ENCODE measurements at regions not wholly inside any gene's neighbourhood (a gene's known extent, or its start where the extent isn't known, plus 50 kb on each side); places are given as distances from the start of the nearest gene placed in this dataset.

DNA sequence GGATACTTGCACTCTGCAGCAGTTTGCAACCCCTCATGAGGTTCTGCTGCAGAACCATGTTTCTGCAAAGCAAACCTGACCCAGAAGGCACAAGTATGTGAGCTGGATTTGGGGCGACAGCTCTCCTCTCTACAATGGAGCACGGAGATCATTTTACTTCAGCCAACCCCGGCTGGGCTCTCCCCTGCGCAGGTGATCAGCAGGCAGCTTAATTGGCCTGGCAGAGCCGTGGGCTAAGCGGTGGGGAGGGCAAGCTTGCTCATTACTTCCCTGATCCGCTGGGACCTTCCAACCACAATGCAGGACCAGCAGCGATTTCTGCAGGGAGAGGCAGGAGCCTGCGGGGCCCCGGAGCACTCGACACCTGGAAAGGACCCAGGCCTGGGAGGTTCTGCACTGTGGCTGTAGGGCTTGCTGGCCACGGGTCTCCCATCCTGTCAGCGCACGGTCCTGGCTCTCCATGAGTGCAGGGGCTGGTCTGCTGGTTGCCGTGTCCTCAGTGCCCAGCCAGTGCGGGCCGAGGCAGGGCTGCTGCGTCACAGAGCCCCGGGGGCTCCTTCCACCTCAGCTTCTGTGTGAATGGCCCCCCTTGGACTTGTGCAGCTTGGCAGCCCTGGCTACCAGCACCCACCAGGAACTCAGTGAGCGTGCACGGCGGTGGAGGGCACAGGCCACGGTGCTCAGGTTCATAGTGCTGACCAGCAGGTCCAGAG is 51.8 kb upstream of the RAPGEF1 start:
- Mint-ChIP-seq H3K4me1 (ENCODE audit: low read depth, unreplicated experiment) (no peaks in the 10 kb centered on the region), H3K36me3 (ENCODE audit: insufficient read depth, unreplicated experiment) (no peaks in the 10 kb centered on the region), H3K27me3 (ENCODE audit: insufficient read depth, unreplicated experiment) (peaks cover 36% of the 10 kb centered on the region), H3K27ac (ENCODE audit: unreplicated experiment) (no peak overlapping the region), H3K9me3 (ENCODE audit: unreplicated experiment) (no peaks in the 10 kb centered on the region), H3K4me3 (ENCODE audit: unreplicated experiment) (no peak overlapping the region)
- no TSS peak for BruUV-seq (replicated peaks)
- Histone ChIP-seq H3K4me3 (ENCODE audit: low read depth, low read length) (no peak overlapping the region), H3K27me3 (replicated peaks; ENCODE audit: control insufficient read depth, insufficient read depth, low read length) (no peaks in the 10 kb centered on the region), H3K4me1 (no peaks in the 10 kb centered on the region), H3K36me3 (ENCODE audit: control insufficient read depth, insufficient read depth, low read length) (no peaks in the 10 kb centered on the region), H3K9me3 (no peaks in the 10 kb centered on the region; the same call in 1 of the 2 replicates)
- ChIA-PET CTCF (no interaction called here), POLR2A (no interaction called here)
- no peak for DNase-seq
- intact Hi-C loops (cut with micrococcal nuclease; ENCODE audit: unreplicated experiment): no loop called here
- TF ChIP-seq, protein P1, sequence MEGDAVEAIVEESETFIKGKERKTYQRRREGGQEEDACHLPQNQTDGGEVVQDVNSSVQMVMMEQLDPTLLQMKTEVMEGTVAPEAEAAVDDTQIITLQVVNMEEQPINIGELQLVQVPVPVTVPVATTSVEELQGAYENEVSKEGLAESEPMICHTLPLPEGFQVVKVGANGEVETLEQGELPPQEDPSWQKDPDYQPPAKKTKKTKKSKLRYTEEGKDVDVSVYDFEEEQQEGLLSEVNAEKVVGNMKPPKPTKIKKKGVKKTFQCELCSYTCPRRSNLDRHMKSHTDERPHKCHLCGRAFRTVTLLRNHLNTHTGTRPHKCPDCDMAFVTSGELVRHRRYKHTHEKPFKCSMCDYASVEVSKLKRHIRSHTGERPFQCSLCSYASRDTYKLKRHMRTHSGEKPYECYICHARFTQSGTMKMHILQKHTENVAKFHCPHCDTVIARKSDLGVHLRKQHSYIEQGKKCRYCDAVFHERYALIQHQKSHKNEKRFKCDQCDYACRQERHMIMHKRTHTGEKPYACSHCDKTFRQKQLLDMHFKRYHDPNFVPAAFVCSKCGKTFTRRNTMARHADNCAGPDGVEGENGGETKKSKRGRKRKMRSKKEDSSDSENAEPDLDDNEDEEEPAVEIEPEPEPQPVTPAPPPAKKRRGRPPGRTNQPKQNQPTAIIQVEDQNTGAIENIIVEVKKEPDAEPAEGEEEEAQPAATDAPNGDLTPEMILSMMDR (IDR thresholded peaks at IDR 0.05; ENCODE audit: insufficient read depth in 1 of 2, low read depth in 1 of 2, low read length in 1 of 2, severe bottlenecking in 1 of 2, unreplicated experiment in 1 of 2): no peak

Measured in Caco-2 (cell line).